Embryonic facial prominence (tissue), 1 donor: ENCODE measurements at regions not wholly inside any gene's neighbourhood (a gene's known extent, or its start where the extent isn't known, plus 50 kb on each side); places are given as distances from the start of the nearest gene placed in this dataset.

ENCODE experiments used
- DNase-seq: peaks from one replicate; pipeline ENCODE4 v3.0.0-alpha.2; 2016; ENCODE audit errors: extremely low spot score

GRCh38 chr14:97395068-97395467 is 597.9 kb downstream of the VRK1 start:
- no peak for DNase-seq

GRCh38 chr14:97401714-97402113 is 604.5 kb downstream of the VRK1 start:
- no peak for DNase-seq

GRCh38 chr14:97402279-97402678 is 605.1 kb downstream of the VRK1 start:
- no peak for DNase-seq

GRCh38 chr14:97407701-97408407 is 610.7 kb downstream of the VRK1 start:
- DNase-seq, result no peak

- no peak for DNase-seq
Observed at GRCh38 chr14:97408503-97408902, 611.3 kb downstream of the VRK1 start.

- no peak for DNase-seq
Observed at GRCh38 chr14:97408937-97409815, 612.0 kb downstream of the VRK1 start.

- no peak for DNase-seq
Observed at GRCh38 chr14:97410667-97411620, 613.8 kb downstream of the VRK1 start.

- DNase-seq, result no peak
Observed at GRCh38 chr14:97411938-97412612, 614.9 kb downstream of the VRK1 start.

GRCh38 chr14:97413022-97413539 is 615.9 kb downstream of the VRK1 start:
- no peak for DNase-seq

- DNase-seq, result no peak
Observed at GRCh38 chr14:97413966-97414717, 617.0 kb downstream of the VRK1 start.

GRCh38 chr14:97414718-97415098 is 617.5 kb downstream of the VRK1 start:
- no peak for DNase-seq

GRCh38 chr14:97415907-97416306 is 618.7 kb downstream of the VRK1 start:
- no peak for DNase-seq

GRCh38 chr14:97416550-97416949 is 619.4 kb downstream of the VRK1 start:
- no peak for DNase-seq

- no peak for DNase-seq
Observed at GRCh38 chr14:97417331-97417730, 620.1 kb downstream of the VRK1 start.

GRCh38 chr14:97420211-97420610 is 623.0 kb downstream of the VRK1 start:
- no peak for DNase-seq

GRCh38 chr14:97426776-97427175 is 629.6 kb downstream of the VRK1 start:
- DNase-seq, result no peak

GRCh38 chr14:97428808-97429440 is 631.7 kb downstream of the VRK1 start:
- no peak for DNase-seq

- no peak for DNase-seq
Observed at GRCh38 chr14:97432586-97432985, 635.4 kb downstream of the VRK1 start.

GRCh38 chr14:97441740-97442362 is 644.7 kb downstream of the VRK1 start:
- DNase-seq, result no peak
